H1 (cell line): ENCODE measurements at regions not wholly inside any gene's neighbourhood (a gene's known extent, or its start where the extent isn't known, plus 50 kb on each side); places are given as distances from the start of the nearest gene placed in this dataset.

ENCODE experiments used
- CTCF ChIA-PET: fragments of 300-600 bp; sonication (Branson Sonifier 250); formaldehyde crosslinking; loops from one replicate; lab custom pipeline; 2021; ENCODE audit not compliant: partially characterized antibody; lab: Charles Lee
- POLR2A ChIA-PET: fragments of 300-600 bp; sonication (Branson Sonifier 250); formaldehyde crosslinking; loops from one replicate; lab custom pipeline; 2021; ENCODE audit warnings: inconsistent platforms; ENCODE audit not compliant: partially characterized antibody; lab: Charles Lee
- DNase-seq, 2 experiments: peaks; one replicate each; pipeline versions ENCODE4 v3.0.0 to v3.0.0-alpha.2; 2010 to 2022; ENCODE audit warnings: low spot score in 2 of 2, low read depth in 1 of 2, mixed read lengths in 1 of 2
- FAIRE-seq: peaks from 2 replicates; lab custom pipeline; 2011; peaks lifted over from hg19 to GRCh38; lab: Jason Lieb, UNC
- H2AFZ ChIP-seq: 2 replicates; pipeline ENCODE4 v1.8.1; 2012; ENCODE audit warnings: low read length, inconsistent platforms
- H2AK5ac ChIP-seq: 2 replicates; pipeline ENCODE4 v1.6.1; 2013; ENCODE audit warnings: low read depth, low read length
- H2BK120ac ChIP-seq: replicated peaks from 2 replicates; pipeline ENCODE3; 2013; ENCODE audit warnings: low read depth, low read length, inconsistent platforms
- H2BK12ac ChIP-seq: 2 replicates; pipeline ENCODE4 v1.6.1; 2013; ENCODE audit warnings: low read depth, low read length
- H2BK15ac ChIP-seq: 2 replicates; pipeline ENCODE4 v1.6.1; 2013; ENCODE audit warnings: low read length
- H2BK20ac ChIP-seq: 2 replicates; pipeline ENCODE4 v1.6.1; 2013; ENCODE audit warnings: low read length
- H2BK5ac ChIP-seq: 2 replicates; pipeline ENCODE4 v1.6.1; 2013; ENCODE audit warnings: low read depth, low read length
- H3K14ac ChIP-seq: 2 replicates; pipeline ENCODE4 v1.6.1; 2013; ENCODE audit warnings: inconsistent platforms; ENCODE audit not compliant: insufficient read length
- H3K18ac ChIP-seq: 2 replicates; pipeline ENCODE4 v1.6.1; 2013; ENCODE audit warnings: low read length; ENCODE audit errors: extremely low read depth
- H3K23ac ChIP-seq: 2 replicates; pipeline ENCODE4 v1.6.1; 2013; ENCODE audit warnings: inconsistent platforms; ENCODE audit not compliant: insufficient read length
- H3K23me2 ChIP-seq: 2 replicates; pipeline ENCODE4 v1.6.1; 2013; ENCODE audit warnings: low read depth, low read length
- H3K27ac ChIP-seq: 2 replicates; pipeline ENCODE4 v1.6.1; 2011; ENCODE audit warnings: low read depth, low read length, inconsistent platforms
- H3K27me3 ChIP-seq, 4 experiments: replicated peaks in 1 of 4; 1 replicate in 1 of 4; 2 replicates in 3 of 4; pipeline versions ENCODE4 v1.6.1 to v1.8.1; 2011 to 2013; ENCODE audit warnings: low read length in 3 of 4, mild to moderate bottlenecking in 3 of 4, inconsistent platforms in 2 of 4, mixed read lengths in 2 of 4, moderate library complexity in 1 of 4; ENCODE audit not compliant: control insufficient read depth in 3 of 4, insufficient read depth in 3 of 4; ENCODE audit errors: extremely low read depth in 1 of 4
- H3K36me3 ChIP-seq, 4 experiments: 2 replicates each; pipeline versions ENCODE4 v1.6.1 to v1.8.1; 2011 to 2013; ENCODE audit warnings: mild to moderate bottlenecking in 4 of 4, low read length in 3 of 4, moderate library complexity in 2 of 4, control low read depth in 1 of 4, inconsistent platforms in 1 of 4; ENCODE audit not compliant: insufficient read depth in 4 of 4, control insufficient read depth in 2 of 4
- H3K4ac ChIP-seq: replicated peaks from 2 replicates; pipeline ENCODE3; 2013; ENCODE audit warnings: low read length, low read depth, mixed read lengths, inconsistent platforms; ENCODE audit not compliant: insufficient read length
- H3K4me1 ChIP-seq, 4 experiments: replicated peaks in 1 of 4; 1 replicate in 1 of 4; 2 replicates in 3 of 4; pipeline versions ENCODE4 v1.6.1 to v1.8.1; 2011 to 2013; ENCODE audit warnings: low read length in 3 of 4, inconsistent platforms in 2 of 4, mixed read lengths in 1 of 4; ENCODE audit not compliant: insufficient read depth in 4 of 4, control insufficient read depth in 3 of 4
- H3K4me2 ChIP-seq, 2 experiments: 2 replicates each; pipeline versions ENCODE4 v1.6.1 to v1.8.1; 2011 to 2013; ENCODE audit warnings: low read depth in 2 of 2, low read length in 2 of 2, control low read depth in 1 of 2, inconsistent platforms in 1 of 2, mild to moderate bottlenecking in 1 of 2; ENCODE audit not compliant: insufficient read depth in 1 of 2
- H3K4me3 ChIP-seq, 4 experiments: fragments of 200-600, 300-600 bp in 1 of 4; sonication (generic), shearing (Covaris generic), sonication (Bioruptor Twin) in 1 of 4; 2 replicates each; pipeline versions ENCODE4 v1.5.1 to v1.8.1; 2011 to 2016; ENCODE audit warnings: low read length in 4 of 4, low read depth in 3 of 4, control low read depth in 2 of 4, inconsistent platforms in 2 of 4, mild to moderate bottlenecking in 2 of 4, mixed read lengths in 1 of 4, moderate library complexity in 1 of 4; ENCODE audit not compliant: insufficient read depth in 2 of 4; ENCODE audit errors: extremely low read depth in 1 of 4
- H3K56ac ChIP-seq: replicated peaks from 2 replicates; pipeline ENCODE3; 2013; ENCODE audit warnings: low read depth, mild to moderate bottlenecking, mixed read lengths, low read length, inconsistent platforms; ENCODE audit not compliant: insufficient read length
- H3K79me1 ChIP-seq: 2 replicates; pipeline ENCODE4 v1.6.1; 2013; ENCODE audit warnings: low read depth, low read length, control low read depth
- H3K79me2 ChIP-seq, 2 experiments: 2 replicates each; pipeline versions ENCODE4 v1.6.1 to v1.8.1; 2012 to 2013; ENCODE audit warnings: low read length in 2 of 2, mild to moderate bottlenecking in 2 of 2, inconsistent platforms in 1 of 2; ENCODE audit not compliant: insufficient read depth in 2 of 2, control insufficient read depth in 1 of 2
- H3K9ac ChIP-seq, 4 experiments: replicated peaks in 1 of 4; 1 replicate in 1 of 4; 2 replicates in 3 of 4; pipeline versions ENCODE4 v1.6.1 to v1.8.1; 2011 to 2013; ENCODE audit warnings: low read depth in 3 of 4, low read length in 3 of 4, control low read depth in 2 of 4, mild to moderate bottlenecking in 2 of 4, moderate library complexity in 2 of 4, inconsistent platforms in 1 of 4; ENCODE audit errors: extremely low read depth in 1 of 4
- H3K9me3 ChIP-seq, 2 experiments: 2 replicates each; pipeline versions ENCODE4 v1.6.1 to v1.8.1; 2012 to 2013; ENCODE audit warnings: mild to moderate bottlenecking in 2 of 2, moderate library complexity in 2 of 2, control low read depth in 1 of 2, inconsistent platforms in 1 of 2, low read depth in 1 of 2, low read length in 1 of 2, mixed read lengths in 1 of 2; ENCODE audit not compliant: insufficient read depth in 2 of 2
- H4K20me1 ChIP-seq, 2 experiments: replicated peaks in 1 of 2; 2 replicates each; pipeline versions ENCODE3 to v1.8.1; 2011 to 2013; ENCODE audit warnings: inconsistent platforms in 2 of 2, low read length in 2 of 2, mild to moderate bottlenecking in 1 of 2; ENCODE audit not compliant: insufficient read depth in 2 of 2, control insufficient read depth in 1 of 2
- H4K5ac ChIP-seq: 2 replicates; pipeline ENCODE4 v1.6.1; 2013; ENCODE audit warnings: low read length, low read depth, mixed read lengths, inconsistent platforms; ENCODE audit not compliant: insufficient read length
- H4K8ac ChIP-seq: 2 replicates; pipeline ENCODE4 v1.8.0; 2013; ENCODE audit warnings: mild to moderate bottlenecking, moderate library complexity, low read length, inconsistent platforms; ENCODE audit not compliant: insufficient read depth; ENCODE audit errors: extremely low read depth
- H4K91ac ChIP-seq: replicated peaks from 2 replicates; pipeline ENCODE3; 2013; ENCODE audit warnings: low read length, mixed read lengths, inconsistent platforms; ENCODE audit not compliant: insufficient read length
- ASH2L ChIP-seq: fragments of 200-600, 300-600 bp; sonication (generic); IDR thresholded peaks from one replicate; pipeline ENCODE4 v1.7.1; 2017; ENCODE audit warnings: low read length
- BACH1 ChIP-seq: IDR thresholded peaks from 2 replicates; pipeline ENCODE4 v1.6.1; 2012; ENCODE audit warnings: low read length, improper control_type of control experiment
- CTBP2 ChIP-seq: IDR thresholded peaks from 2 replicates; pipeline ENCODE4 v1.7.0; 2011; ENCODE audit warnings: borderline replicate concordance, mild to moderate bottlenecking, moderate library complexity, mixed read lengths, low read length; ENCODE audit not compliant: insufficient read depth, insufficient read length
- RXRA ChIP-seq: IDR thresholded peaks from 2 replicates; pipeline ENCODE4 v1.6.1; 2011; ENCODE audit warnings: low read depth, mild to moderate bottlenecking, low read length, moderate library complexity; ENCODE audit not compliant: insufficient read depth
- SAP30 ChIP-seq: fragments of 300-600 bp; sonication (generic); IDR thresholded peaks from 2 replicates; pipeline ENCODE4 v1.7.1; 2012; ENCODE audit warnings: low read length, moderate library complexity, mild to moderate bottlenecking, inconsistent platforms; ENCODE audit not compliant: insufficient read depth, insufficient replicate concordance
- TBP ChIP-seq: IDR thresholded peaks from 2 replicates; pipeline ENCODE4 v1.6.1; 2011; ENCODE audit warnings: low read depth, low read length, improper control_type of control experiment
- TEAD4 ChIP-seq: IDR thresholded peaks from 2 replicates; pipeline ENCODE4 v1.6.1; 2012; ENCODE audit warnings: low read depth, low read length, inconsistent platforms, mixed read lengths
- YY1 ChIP-seq: IDR thresholded peaks from 2 replicates; pipeline ENCODE4 v1.6.1; 2011; ENCODE audit warnings: low read depth, mild to moderate bottlenecking, low read length
- WGBS, 2 experiments: shearing (Covaris generic) in 1 of 2; methylation state at CpG; one replicate each; pipeline versions ENCODE4 v1.1.6 to v1.1.7; 2013 to 2015; ENCODE audit warnings: low lambda C conversion rate in 2 of 2, mixed read lengths in 2 of 2, inconsistent platforms in 1 of 2, low coverage in 1 of 2, missing lambda C conversion rate in 1 of 2; ENCODE audit not compliant: insufficient replicate concordance in 2 of 2, insufficient coverage in 1 of 2, insufficient read length in 1 of 2; ENCODE audit errors: extremely low coverage in 1 of 2, missing lambda C conversion rate in 1 of 2; 5-methylcytosine and 5-hydroxymethylcytosine counted together

DNA sequence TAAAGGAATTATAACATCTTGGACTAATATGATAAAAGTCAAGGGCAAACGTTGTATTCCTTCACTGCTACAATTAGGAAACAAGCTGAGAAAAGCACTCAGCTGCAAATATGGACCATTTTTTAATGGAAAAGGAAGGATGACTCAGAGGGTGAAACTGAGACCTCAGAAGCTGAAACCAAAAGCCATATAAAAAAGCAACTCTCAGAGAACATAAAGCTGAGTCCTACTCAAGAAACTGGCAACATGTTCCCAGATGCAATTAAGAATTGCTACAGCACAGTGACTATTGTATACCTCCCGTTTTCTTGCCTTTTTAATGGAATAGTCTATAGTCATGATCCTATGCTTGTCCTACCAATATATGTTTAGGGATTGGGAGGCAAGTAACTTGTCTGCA lies 1106.4 kb upstream of the INTU start:
- no peak overlapping the region for H3K27ac ChIP-seq
- no peak overlapping the region for H2BK5ac ChIP-seq
- no peak overlapping the region for H2AFZ ChIP-seq
- H3K9me3 ChIP-seq, result peaks cover 5 to 6% of the 10 kb centered on the region in 2 experiments; a peak in 3 of 4 replicates
- ChIA-PET CTCF (interaction anchor here (1.4 to 1.5 kb wide), 2 partner anchors 13 to 599 kb away, joined by 3 read pairs; no protein-coding TSS in a partner anchor), POLR2A (no interaction called here)
- no peak overlapping the region for H4K8ac ChIP-seq
- no peak overlapping the region for H2BK20ac ChIP-seq
- no peak overlapping the region for H2BK15ac ChIP-seq
- no peak overlapping the region for H2BK12ac ChIP-seq
- no peaks in the 10 kb centered on the region for H3K23me2 ChIP-seq
- H4K91ac ChIP-seq, result no peak overlapping the region
- H3K14ac ChIP-seq, result no peak overlapping the region
- no peaks in the 10 kb centered on the region for H3K4me1 ChIP-seq
- no peak overlapping the region for H2BK120ac ChIP-seq
- no peak overlapping the region for H3K4me2 ChIP-seq
- H4K20me1 ChIP-seq, result no peaks in the 10 kb centered on the region
- H2AK5ac ChIP-seq, result no peak overlapping the region
- FAIRE-seq (no peak), DNase-seq (no peak)
- no peak overlapping the region for H3K56ac ChIP-seq
- no peaks in the 10 kb centered on the region for H3K79me1 ChIP-seq
- no peaks in the 10 kb centered on the region for H3K27me3 ChIP-seq
- H3K18ac ChIP-seq, result no peak overlapping the region
- H3K36me3 ChIP-seq, result no peaks in the 10 kb centered on the region
- H3K79me2 ChIP-seq, result no peaks in the 10 kb centered on the region
- no peak overlapping the region for H3K23ac ChIP-seq
- no peak overlapping the region for H3K4me3 ChIP-seq
- WGBS, 2 experiments, result 98% methylated on average over 2 of the region's 2 CpGs; no CpG with 5 or more reads in 1 of the 2 experiments
- H3K4ac ChIP-seq, result no peak overlapping the region
- H3K9ac ChIP-seq, result no peak overlapping the region
- no peak overlapping the region for H4K5ac ChIP-seq
- TF ChIP-seq BACH1 (no peak), ASH2L (no peak), CTBP2 (no peak), SAP30 (no peak), RXRA (no peak), YY1 (no peak), TEAD4 (no peak), TBP (no peak)
